GM18505 (cell line): ENCODE measurements at regions not wholly inside any gene's neighbourhood (a gene's known extent, or its start where the extent isn't known, plus 50 kb on each side); places are given as distances from the start of the nearest gene placed in this dataset.
"Not testable (repeated sequence)": the region's sequence is repeated elsewhere in the genome, so short reads cannot be mapped to it uniquely, and the experiment has no call there.

Experiments
- ATAC-seq: cut with Tn5 transposase; IDR thresholded peaks from one replicate; pipeline ENCODE4 v1.9.1; 2021; ENCODE audit not compliant: unreplicated experiment
- POLR2A ChIP-seq: IDR thresholded peaks from 4 replicates; pipeline ENCODE4 v1.6.1; 2011; ENCODE audit warnings: borderline replicate concordance; ENCODE audit not compliant: insufficient read depth, insufficient read length; ENCODE audit errors: extremely low read depth

- ATAC-seq = peak; percentile 11
- no peak for TF ChIP-seq POLR2A
Observed at GRCh38 chr6:139904158-139904533, 529.7 kb upstream of the CITED2 start.

- ATAC-seq = peak; percentile 97
- no peak for TF ChIP-seq POLR2A
Observed at GRCh38 chr6:139903411-139904157, 529.1 kb upstream of the CITED2 start.

- TF ChIP-seq POLR2A = no peak
- no peak for ATAC-seq
Observed at GRCh38 chr6:139895205-139895793, 520.9 kb upstream of the CITED2 start.

- no peak for ATAC-seq
- no peak for TF ChIP-seq POLR2A
Observed at GRCh38 chr6:139894271-139894670, 519.8 kb upstream of the CITED2 start.

- no peak for ATAC-seq
- TF ChIP-seq POLR2A = no peak
Observed at GRCh38 chr6:139891471-139891870, 517.0 kb upstream of the CITED2 start.

GRCh38 chr6:139888681-139889122 lies 514.3 kb upstream of the CITED2 start:
- no peak for ATAC-seq
- TF ChIP-seq POLR2A = no peak

GRCh38 chr6:139887275-139887674 lies 512.8 kb upstream of the CITED2 start:
- no peak for ATAC-seq
- TF ChIP-seq POLR2A = no peak

- no peak for TF ChIP-seq POLR2A
- ATAC-seq = no peak
Observed at GRCh38 chr6:139886396-139886795, 511.9 kb upstream of the CITED2 start.

GRCh38 chr6:139885909-139886308 lies 511.5 kb upstream of the CITED2 start:
- no peak for ATAC-seq

GRCh38 chr6:139883776-139884175 lies 509.3 kb upstream of the CITED2 start:
- no peak for TF ChIP-seq POLR2A
- no peak for ATAC-seq

More at GRCh38 chr6:139885909-139886308, 511.5 kb upstream of the CITED2 start:
- TF ChIP-seq POLR2A = no peak

- ATAC-seq = no peak
- TF ChIP-seq POLR2A = no peak
Observed at GRCh38 chr6:139882977-139883728, 508.7 kb upstream of the CITED2 start.

- TF ChIP-seq POLR2A = no peak
- peak; percentile 43 for ATAC-seq
Observed at GRCh38 chr6:139882234-139882633, 507.8 kb upstream of the CITED2 start.

GRCh38 chr6:139881728-139882211 lies 507.3 kb upstream of the CITED2 start:
- no peak for TF ChIP-seq POLR2A
- ATAC-seq = peak; percentile 74

GRCh38 chr6:139881236-139881635 lies 506.8 kb upstream of the CITED2 start:
- TF ChIP-seq POLR2A = no peak
- no peak for ATAC-seq

- TF ChIP-seq POLR2A = no peak
- ATAC-seq = no peak
Observed at GRCh38 chr6:139879823-139880356, 505.4 kb upstream of the CITED2 start.

- ATAC-seq = not testable (repeated sequence)
Observed at GRCh38 chr6:139879241-139879640, 504.8 kb upstream of the CITED2 start.
